ENCODE measurements at regions not wholly inside any gene's neighbourhood (a gene's known extent, or its start where the extent isn't known, plus 50 kb on each side); places are given as distances from the start of the nearest gene placed in this dataset.

DNA sequence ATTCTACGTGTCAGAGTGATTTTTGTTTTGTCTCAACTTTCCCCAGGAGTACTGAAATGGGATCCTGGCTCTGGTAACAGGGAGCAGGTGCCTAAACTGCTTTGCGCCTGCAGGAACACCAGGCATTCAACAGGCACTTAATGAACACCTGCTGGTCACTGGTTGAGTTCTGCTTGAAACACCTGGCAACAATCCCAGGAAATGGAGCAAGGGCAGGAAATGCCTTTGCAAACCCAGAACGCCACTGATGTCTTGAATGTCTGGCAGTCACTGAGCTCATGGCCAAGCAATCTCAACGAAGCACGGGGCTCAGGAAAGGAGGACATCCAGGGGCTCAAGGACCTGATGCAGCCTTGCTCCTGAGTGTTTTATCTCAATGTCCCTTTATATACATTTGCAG, 360.0 kb upstream of the RAB6C start:
- no peak for DNase-seq (ENCODE audit: low read depth, low spot score)
- TF ChIP-seq CTCF (IDR thresholded peaks at IDR 0.05; ENCODE audit: insufficient read depth, low read length, missing control alignments) = no peak
- POLR2A ChIA-PET = no interaction called here
- CTCF ChIA-PET = no interaction called here
- no peak overlapping the region for H3K4me3 ChIP-seq (ENCODE audit: low read depth, low read length)

DNA sequence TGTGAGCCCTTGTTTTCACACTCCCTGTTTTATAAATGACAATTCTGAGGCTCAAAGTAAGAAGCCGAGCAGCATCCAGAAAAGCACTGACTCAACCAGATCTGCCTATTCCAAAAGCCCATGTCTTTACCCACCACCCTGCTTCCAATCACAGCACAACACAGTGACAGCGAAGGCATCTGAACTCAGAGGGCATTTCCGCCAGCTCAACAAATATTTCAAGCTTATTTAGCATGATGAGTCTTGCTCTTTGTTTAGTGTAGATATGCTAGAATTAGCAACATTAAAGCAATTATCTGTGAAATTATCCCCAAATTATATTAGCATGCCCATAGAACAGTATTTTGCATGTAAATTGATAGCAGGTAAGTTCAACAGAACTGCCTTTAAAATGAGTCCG, 359.1 kb upstream of the RAB6C start:
- DNase-seq (ENCODE audit: low read depth, low spot score) = no peak
- no peak overlapping the region for H3K4me3 ChIP-seq (ENCODE audit: low read depth, low read length)
- no peak for TF ChIP-seq CTCF (IDR thresholded peaks at IDR 0.05; ENCODE audit: insufficient read depth, low read length, missing control alignments)
- CTCF ChIA-PET = no interaction called here
- POLR2A ChIA-PET = no interaction called here

GRCh38 chr2:129623783-129624182, 355.7 kb upstream of the RAB6C start:
- ChIA-PET POLR2A (no interaction called here), CTCF (no interaction called here)
- no peak overlapping the region for H3K4me3 ChIP-seq (ENCODE audit: low read depth, low read length)
- DNase-seq (ENCODE audit: low read depth, low spot score) = no peak
- no peak for TF ChIP-seq CTCF (IDR thresholded peaks at IDR 0.05; ENCODE audit: insufficient read depth, low read length, missing control alignments)

DNA sequence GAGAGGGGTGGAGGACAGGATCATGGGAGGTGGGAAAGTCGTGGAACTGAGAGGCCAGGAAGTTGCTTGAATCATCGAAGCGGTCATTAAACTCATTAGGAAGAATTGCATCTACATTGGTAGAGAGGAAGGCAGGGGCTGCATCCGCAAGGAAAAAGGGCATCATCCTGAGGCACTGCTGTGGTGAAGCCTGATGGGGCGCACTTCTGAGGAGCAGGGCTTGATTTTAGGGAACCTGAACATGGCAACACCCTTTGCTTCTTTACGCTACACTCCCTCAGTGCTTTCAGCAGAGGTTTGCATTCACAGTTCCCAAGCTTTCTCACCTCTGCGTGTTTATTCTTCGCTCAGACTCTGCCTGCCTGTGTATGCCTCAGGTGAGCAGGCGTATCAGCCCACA, 352.0 kb upstream of the RAB6C start:
- CTCF ChIA-PET = no interaction called here
- no peak for DNase-seq (ENCODE audit: low read depth, low spot score)
- H3K4me3 ChIP-seq (ENCODE audit: low read depth, low read length) = no peak overlapping the region
- no peak for TF ChIP-seq CTCF (IDR thresholded peaks at IDR 0.05; ENCODE audit: insufficient read depth, low read length, missing control alignments)
- POLR2A ChIA-PET = no interaction called here

DNA sequence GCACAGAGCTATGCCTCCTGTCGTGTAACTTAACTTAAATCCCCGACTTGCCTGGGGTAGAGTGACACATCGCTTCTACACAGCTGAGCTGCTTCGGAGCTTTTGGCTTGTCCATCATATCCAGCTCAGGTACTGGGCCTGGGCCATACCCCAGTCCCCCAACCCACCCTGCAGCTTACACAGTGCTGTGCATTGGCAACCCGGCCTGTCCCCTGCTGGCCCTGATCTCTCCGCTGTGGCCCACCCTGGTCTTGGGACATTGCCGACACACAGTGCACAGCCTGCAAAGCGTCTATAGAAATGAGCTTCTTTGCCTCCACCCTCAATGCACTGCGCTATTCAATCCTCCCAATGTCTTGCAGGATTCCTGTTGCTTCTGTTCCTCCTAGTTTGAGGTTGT, 342.8 kb upstream of the RAB6C start:
- H3K4me3 ChIP-seq (ENCODE audit: low read depth, low read length) = no peak overlapping the region
- no peak for TF ChIP-seq CTCF (IDR thresholded peaks at IDR 0.05; ENCODE audit: insufficient read depth, low read length, missing control alignments)
- DNase-seq (ENCODE audit: low read depth, low spot score) = no peak
- ChIA-PET POLR2A (no interaction called here), CTCF (no interaction called here)

GRCh38 chr2:129641371-129641770, 338.1 kb upstream of the RAB6C start:
- DNase-seq (ENCODE audit: low read depth, low spot score) = no peak
- H3K4me3 ChIP-seq (ENCODE audit: low read depth, low read length) = no peak overlapping the region
- ChIA-PET CTCF (no interaction called here), POLR2A (no interaction called here)
- TF ChIP-seq CTCF (IDR thresholded peaks at IDR 0.05; ENCODE audit: insufficient read depth, low read length, missing control alignments) = no peak

Measured in AG04449 (cell line).